GM18907 (cell line): ENCODE measurements at regions not wholly inside any gene's neighbourhood (a gene's known extent, or its start where the extent isn't known, plus 50 kb on each side); places are given as distances from the start of the nearest gene placed in this dataset.
A peak's percentile ranks its signal among the peaks of the same experiment; 100 is the strongest.
"Not testable (repeated sequence)": the region's sequence is repeated elsewhere in the genome, so short reads cannot be mapped to it uniquely, and the experiment has no call there.

Experiments
- ATAC-seq: cut with Tn5 transposase; IDR thresholded peaks from one replicate; pipeline ENCODE4 v1.9.1; 2021; ENCODE audit warnings: mild to moderate bottlenecking, moderate library complexity; ENCODE audit not compliant: unreplicated experiment

GRCh38 chr20:25852968-25853717 lies 156.5 kb upstream of the ZNF337 start:
- ATAC-seq = peak; percentile 29

- not testable (repeated sequence) for ATAC-seq
Measured at GRCh38 chr20:25850133-25850532, 153.5 kb upstream of the ZNF337 start.

DNA sequence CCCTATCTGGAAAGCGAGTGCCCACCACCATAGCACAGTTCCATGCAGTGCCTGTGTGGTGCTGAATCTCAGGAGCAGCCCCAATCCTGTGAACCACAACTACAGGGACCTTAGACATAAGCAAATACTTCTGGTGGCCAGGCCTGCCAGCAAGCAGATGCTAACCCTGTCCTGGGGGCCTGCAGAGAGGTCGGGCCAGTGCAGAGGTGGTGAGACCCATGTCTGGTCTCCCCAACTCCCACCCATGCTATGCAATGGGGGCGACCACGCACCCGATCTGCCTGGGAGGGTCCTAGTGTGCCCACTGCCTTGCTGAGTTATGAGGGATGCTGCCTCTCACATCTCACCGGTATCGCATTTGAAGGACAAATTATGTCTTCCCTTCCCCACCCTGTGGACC lies 151.6 kb upstream of the ZNF337 start:
- no peak for ATAC-seq

DNA sequence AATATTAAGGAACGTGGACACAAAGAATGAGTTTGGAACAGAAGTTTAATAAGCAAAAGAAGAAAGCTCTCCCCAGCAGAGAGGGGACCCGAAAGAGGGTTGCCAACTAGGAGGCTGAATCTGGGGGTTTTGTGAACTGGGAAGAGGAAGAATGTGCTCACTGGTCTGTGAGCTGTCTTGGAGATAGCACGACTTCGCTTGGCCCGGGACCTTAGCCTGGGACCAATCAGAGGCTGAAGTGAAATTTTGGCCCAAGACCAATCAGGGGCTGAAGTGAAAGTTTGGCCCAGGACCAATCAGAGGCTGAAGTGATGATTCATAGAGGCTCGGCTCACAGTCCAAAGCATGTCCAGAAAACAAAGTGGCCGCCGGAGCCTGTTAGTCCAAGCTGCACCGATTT lies 148.0 kb upstream of the ZNF337 start:
- ATAC-seq = not testable (repeated sequence)

DNA sequence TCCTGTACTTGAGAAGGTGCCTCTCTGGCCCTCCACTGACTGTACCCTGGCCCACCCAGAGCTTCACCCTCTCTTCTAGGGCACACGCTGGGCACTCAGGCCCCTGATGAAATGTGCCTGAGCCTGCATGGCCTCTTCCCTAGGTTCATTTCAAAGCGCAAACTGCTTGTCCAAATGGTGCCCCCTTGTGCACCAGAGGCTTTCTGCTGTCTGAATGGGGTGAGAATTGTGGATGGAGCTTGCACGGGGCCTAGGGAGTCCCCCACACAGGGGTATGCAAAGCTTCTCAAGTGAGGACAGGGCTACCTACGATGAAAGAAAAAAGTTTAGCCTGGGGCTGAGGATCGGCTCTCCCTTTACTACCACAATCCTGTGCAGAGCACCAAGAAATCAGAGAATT lies 116.9 kb upstream of the ZNF337 start:
- ATAC-seq = not testable (repeated sequence)

- not testable (repeated sequence) for ATAC-seq
Measured at GRCh38 chr20:25798174-25798993, 101.7 kb upstream of the ZNF337 start.

- not testable (repeated sequence) for ATAC-seq
Measured at GRCh38 chr20:25797062-25797461, 100.4 kb upstream of the ZNF337 start.

DNA sequence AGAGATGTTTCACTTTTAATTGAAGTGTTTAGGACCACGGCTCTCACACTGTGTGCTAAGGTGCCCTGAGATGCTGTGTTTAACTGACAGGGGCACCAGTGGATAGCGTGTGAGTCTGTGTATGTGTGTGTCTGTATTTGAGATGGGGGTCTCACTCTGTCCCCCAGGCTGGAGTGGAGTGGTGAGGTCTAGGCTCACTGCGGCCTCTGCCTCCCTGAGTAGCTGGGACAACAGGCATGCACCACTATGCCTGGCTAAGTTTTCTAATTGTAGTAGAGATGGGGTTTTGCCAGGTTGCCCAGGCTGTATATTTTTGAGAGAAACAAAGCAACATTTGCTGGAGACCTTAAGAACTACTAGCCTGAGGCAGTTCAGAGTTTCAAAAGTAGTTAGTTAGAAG lies 80.6 kb upstream of the ZNF337 start:
- not testable (repeated sequence) for ATAC-seq

- ATAC-seq = not testable (repeated sequence)
Measured at GRCh38 chr20:25774711-25775110, 78.1 kb upstream of the ZNF337 start.

DNA sequence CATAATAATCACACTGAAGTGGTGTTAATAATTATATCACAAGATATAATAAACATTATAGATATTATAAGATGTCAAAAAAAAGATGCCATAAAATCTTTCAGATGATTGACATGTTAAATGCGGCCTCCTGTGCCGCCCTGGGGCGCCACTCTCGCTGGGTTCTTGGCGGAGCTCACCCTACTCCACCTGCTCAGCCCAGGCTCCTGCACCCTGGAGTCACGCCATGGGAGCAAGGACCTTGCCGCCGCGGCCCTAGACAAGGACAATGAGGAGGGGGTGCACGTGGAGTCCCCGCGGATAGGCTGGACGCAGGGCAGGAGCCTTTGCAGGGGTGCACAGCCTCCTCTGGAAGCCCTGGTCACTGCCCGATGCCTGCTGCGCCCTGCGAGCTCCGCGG lies 77.5 kb upstream of the ZNF337 start:
- ATAC-seq = not testable (repeated sequence)

DNA sequence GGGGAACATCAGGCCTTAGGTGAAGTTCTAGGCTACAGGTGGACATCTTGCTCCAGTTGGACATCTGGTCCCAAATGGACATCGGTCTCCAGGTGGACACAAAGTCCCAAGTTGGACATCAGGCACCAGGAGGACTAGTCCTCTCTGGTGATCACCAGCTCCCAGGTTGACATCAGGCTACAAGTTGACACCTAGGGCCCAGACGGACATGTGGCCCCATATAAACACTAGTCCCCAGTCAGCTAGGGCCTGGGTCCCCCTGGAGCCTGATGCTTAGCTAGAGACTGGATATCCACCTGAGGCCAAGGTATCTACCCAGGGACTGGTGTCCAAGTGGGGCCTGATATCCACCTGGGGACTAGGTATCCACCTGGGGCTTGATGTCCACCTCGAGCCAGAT lies 75.8 kb upstream of the ZNF337 start:
- not testable (repeated sequence) for ATAC-seq

- not testable (repeated sequence) for ATAC-seq
Measured at GRCh38 chr20:25771818-25772217, 75.2 kb upstream of the ZNF337 start.

DNA sequence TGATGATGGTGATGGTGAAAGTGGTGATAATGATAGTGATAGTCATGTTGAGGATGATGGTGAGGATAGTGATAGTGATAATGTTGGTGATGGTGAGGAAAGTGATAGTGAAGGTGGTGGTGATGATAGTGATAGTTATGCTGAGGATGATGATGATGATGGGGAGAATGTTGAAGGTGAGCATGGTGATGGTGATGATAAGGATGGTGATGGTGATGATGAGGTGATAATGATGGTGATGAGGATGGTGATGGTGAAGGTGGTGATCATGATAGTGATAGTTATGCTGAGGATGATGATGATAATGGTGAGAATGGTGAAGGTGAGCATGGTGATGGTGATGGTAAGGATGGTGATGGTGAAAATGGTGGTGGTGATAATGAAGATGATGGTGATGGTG lies 64.9 kb upstream of the ZNF337 start:
- no peak for ATAC-seq

DNA sequence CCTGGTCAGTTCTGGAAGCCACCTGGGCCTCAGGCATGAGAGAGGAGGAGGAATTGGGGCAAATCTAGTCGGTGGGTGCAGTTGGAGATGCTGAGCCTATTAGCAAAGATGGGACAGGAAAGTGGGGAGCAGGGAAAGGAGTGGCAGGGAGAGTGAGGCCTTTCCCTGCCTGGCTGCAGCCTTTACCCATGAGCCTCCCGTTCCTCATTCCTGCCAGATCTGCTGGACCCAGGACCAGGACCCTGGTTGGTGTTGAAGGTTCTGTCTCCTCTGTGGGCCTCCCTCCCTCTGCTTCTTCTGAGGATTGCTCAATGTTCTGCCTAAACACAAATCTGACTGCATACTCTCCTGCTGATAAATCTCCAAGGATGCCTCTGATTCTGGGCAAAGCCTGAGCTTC lies 64.4 kb upstream of the ZNF337 start:
- ATAC-seq = not testable (repeated sequence)

DNA sequence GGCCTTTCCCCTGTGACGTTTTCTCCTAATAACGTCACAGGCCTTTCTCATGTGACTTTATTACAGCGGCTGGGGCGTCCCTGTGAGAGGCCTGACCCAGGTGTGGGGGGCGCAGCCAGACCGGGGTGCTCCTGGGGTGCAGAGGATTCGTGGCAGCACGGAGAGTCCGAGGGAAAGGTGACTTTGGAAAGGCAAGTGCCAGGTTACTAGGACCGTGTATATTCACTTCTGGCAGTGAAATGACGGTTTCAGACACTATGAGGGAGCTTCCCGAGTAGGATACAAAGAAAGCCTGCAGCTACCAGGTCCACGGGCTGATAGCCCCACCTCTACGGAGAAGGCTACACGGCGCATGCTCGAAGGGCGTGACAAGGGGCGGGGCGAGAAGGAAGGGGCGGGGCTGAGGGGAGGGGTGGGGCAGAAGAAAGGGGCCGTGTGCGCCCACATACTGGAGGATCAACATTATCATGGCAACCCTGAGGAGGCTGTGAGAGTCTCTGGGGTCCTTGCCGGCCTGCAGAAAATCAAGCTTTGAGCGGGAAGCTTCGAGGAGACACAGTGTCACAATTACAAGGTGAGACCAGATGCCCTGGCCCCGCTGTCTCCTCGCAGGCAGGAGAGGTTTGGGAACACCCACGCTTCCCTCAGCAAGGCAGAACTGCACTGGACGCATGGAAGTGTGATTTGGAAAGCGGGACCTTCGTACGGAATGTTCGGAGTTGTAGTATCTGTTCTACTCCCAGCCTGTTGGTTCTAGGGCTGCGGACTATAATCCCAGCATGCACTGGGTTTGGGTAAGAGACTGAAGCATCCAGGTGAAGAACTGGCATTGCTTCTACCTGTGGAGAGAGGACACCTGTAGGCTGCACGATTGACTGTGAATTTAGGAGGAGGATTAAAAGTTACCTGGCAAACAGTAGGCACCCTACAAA lies 54.4 kb upstream of the ZNF337 start:
- ATAC-seq = peak; percentile 89

DNA sequence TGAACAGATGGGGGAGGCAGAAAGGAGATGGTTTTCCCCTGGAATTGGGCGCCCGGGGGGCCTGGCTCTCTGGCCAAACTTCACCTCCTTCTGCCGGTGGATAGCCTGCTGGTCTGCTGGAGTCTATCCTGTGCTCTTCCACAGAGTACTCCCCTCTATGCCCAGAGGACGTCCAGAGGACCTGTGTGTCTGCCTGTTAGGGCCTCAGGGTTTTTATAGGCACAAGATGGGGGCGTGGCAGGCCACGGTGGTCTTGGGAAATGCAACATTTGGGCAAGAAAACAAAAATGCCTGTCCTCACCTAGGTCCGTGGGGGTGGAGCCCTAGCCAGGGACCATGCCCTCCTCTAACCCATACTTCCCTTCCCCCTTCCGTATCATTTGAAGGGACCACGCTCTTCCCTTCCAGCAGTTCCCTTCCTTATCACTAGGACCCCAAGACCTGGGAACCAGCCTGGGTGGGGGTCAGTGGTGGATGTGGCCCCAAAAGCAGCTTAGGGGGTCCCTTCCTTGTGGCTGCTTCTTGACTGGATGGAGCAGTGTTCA lies 53.6 kb upstream of the ZNF337 start:
- ATAC-seq = no peak

DNA sequence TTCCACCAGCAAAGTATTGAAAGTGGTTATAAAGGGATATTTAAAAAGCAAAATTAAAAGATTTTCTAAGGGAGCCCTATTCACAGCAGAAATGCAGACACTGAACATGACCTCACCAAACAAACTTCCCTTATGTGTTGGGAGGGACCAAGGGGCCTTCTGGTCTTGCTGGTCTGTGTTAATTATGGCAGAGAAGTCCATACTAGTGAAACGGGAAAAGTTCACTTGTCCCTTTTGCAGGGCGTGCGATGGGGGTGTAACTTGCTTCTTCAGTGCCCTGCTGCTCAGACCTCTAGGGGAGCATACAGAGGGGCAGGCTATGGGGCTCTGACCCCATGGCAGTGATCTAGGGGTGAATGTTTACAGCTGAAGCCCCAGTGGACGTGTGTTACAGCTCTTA lies 53.0 kb upstream of the ZNF337 start:
- ATAC-seq = no peak
